ENCODE measurements at regions not wholly inside any gene's neighbourhood (a gene's known extent, or its start where the extent isn't known, plus 50 kb on each side); places are given as distances from the start of the nearest gene placed in this dataset.

DNA sequence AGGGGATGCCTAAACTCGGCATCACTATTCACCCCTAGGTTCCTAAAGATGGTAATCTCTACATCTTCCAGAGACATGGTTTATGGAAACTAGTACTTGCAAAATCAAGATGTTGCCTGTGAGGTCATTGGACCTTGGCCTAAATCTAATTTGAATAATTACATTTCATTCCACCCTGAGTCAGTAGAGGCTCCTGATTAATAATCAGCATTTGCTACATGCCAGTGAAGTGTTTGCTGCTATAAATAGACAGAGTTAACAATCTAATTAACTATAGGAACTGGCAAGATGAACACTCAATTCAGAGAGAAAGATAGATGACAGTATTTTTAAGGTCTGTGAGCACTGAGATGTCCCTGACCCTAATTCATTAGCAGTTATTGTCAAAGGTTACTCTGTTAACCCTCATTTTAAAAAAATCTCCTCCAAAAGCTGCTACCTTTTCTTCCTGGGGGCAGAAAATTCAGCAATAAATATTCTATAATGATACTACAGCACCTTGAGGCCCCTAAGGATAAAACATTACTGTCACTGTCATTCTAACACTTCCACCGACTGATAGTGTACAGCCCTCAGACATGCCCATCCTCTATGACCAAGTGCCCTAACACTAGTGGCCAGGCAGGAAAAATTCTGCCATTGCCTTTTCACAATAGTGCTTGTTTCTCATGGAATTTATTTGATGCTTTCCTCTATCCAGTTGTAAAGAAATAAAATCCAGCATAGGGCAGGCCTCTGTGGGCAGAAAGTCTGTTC, 65.7 kb upstream of the CCDC196 start:
- Histone ChIP-seq H3K27ac (ENCODE audit: low read depth) (no peak overlapping the region), H3K4me3 (no peak overlapping the region), H2AFZ (no peak overlapping the region), H3K4me1 (ENCODE audit: insufficient read depth) (no peaks in the 10 kb centered on the region), H3K36me3 (ENCODE audit: insufficient read depth) (no peaks in the 10 kb centered on the region), H3K79me2 (replicated peaks; ENCODE audit: insufficient read depth) (no peaks in the 10 kb centered on the region), H3K4me2 (no peak overlapping the region), H3K9me2 (ENCODE audit: insufficient read depth) (peaks cover 6% of the 10 kb centered on the region; the same call in 1 of the 2 replicates), H4K20me1 (replicated peaks; ENCODE audit: insufficient read depth) (no peaks in the 10 kb centered on the region), H3K27me3 (ENCODE audit: insufficient read depth) (no peaks in the 10 kb centered on the region), H3F3A (replicated peaks; ENCODE audit: low read depth) (no peaks in the 10 kb centered on the region)
- TF ChIP-seq EZH2phosphoT487 (IDR thresholded peaks at IDR 0.05; ENCODE audit: unreplicated experiment) (no peak), STAT1 (IDR thresholded peaks at IDR 0.05; ENCODE audit: unreplicated experiment) (no peak), JUNB (IDR thresholded peaks at IDR 0.05; ENCODE audit: unreplicated experiment) (no peak), NANOG (IDR thresholded peaks at IDR 0.05; ENCODE audit: borderline replicate concordance) (no peak), ZNF114 (CRISPR knock-in tag; IDR thresholded peaks at IDR 0.05) (no peak), POLR2AphosphoS5 (IDR thresholded peaks at IDR 0.05; ENCODE audit: low read depth) (no peak), EZH2 (IDR thresholded peaks at IDR 0.05; ENCODE audit: low read depth, unreplicated experiment) (no peak), ZNF462 (CRISPR knock-in tag; IDR thresholded peaks at IDR 0.05) (no peak), ETS1 (IDR thresholded peaks at IDR 0.05) (no peak), ZNF331 (CRISPR knock-in tag; IDR thresholded peaks at IDR 0.05; ENCODE audit: low read depth) (no peak)
- Mint-ChIP-seq H3K4me3 (no peak overlapping the region), H3K36me3 (ENCODE audit: low read depth) (no peaks in the 10 kb centered on the region), H3K4me1 (no peaks in the 10 kb centered on the region), H3K27me3 (ENCODE audit: insufficient read depth, low read depth, poor library complexity) (no peaks in the 10 kb centered on the region), H3K27ac (no peak overlapping the region), H3K9me3 (no peaks in the 10 kb centered on the region)
- ATAC-seq (no peak), DNase-seq (ENCODE audit: low spot score) (no peak)
